ENCODE measurements at regions not wholly inside any gene's neighbourhood (a gene's known extent, or its start where the extent isn't known, plus 50 kb on each side); places are given as distances from the start of the nearest gene placed in this dataset.

DNA sequence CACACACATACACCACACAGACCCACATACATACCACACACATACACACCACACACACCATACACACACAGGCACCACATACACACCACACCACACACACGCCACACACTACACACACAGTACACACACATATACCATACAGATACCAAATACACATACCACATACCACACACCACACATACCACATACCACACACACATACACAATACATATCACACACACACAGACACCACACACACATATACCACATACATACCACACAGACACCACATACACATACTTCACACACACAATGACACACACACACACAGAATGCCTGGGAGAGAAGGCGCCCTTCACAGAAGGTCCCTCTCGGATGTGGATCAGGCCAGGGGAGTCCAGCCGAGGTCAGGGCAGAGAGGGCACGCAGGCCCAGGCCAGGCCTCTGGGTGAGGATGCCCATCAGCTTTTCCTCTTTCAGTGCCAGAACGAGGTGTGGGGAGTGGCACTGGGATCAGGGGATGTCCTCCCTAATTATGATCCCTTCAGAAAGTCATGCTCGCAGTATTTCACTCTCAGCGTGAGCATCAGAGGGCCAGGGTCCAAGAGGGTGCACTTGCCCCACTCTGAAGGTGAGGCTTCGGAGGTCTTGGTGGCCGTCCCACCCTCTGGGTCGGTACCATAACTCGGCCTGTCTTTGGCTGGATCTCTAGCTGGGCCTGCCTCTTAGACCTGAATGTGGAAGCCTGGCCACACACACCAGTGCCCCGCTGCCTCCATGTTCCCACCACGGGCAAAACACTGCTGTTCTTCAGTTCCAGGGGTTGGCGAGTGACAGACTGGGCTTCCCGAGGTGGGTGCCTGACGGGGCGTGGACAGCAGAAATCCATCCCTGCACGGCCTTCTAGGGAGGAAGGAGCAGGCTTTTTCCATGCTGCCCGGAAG, 70.6 kb upstream of the ODC1 start:
- DNase-seq (ENCODE audit: low read depth, low spot score): no peak
- no peak for TF ChIP-seq EZH2 (IDR thresholded peaks at IDR 0.05; ENCODE audit: low read length)
- TF ChIP-seq, protein P1, sequence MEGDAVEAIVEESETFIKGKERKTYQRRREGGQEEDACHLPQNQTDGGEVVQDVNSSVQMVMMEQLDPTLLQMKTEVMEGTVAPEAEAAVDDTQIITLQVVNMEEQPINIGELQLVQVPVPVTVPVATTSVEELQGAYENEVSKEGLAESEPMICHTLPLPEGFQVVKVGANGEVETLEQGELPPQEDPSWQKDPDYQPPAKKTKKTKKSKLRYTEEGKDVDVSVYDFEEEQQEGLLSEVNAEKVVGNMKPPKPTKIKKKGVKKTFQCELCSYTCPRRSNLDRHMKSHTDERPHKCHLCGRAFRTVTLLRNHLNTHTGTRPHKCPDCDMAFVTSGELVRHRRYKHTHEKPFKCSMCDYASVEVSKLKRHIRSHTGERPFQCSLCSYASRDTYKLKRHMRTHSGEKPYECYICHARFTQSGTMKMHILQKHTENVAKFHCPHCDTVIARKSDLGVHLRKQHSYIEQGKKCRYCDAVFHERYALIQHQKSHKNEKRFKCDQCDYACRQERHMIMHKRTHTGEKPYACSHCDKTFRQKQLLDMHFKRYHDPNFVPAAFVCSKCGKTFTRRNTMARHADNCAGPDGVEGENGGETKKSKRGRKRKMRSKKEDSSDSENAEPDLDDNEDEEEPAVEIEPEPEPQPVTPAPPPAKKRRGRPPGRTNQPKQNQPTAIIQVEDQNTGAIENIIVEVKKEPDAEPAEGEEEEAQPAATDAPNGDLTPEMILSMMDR (optimal IDR thresholded peaks at IDR 0.05 in 1 of 3, IDR thresholded peaks at IDR 0.05 in 1 of 3, conservative IDR thresholded peaks at IDR 0.05 in 1 of 3; ENCODE audit: extremely low read depth in 1 of 3, insufficient read depth in 2 of 3, low read length in 3 of 3): no peak
- Histone ChIP-seq H3K4me2 (ENCODE audit: control insufficient read depth, extremely low read depth, insufficient read depth, low read depth, low read length) (no peak overlapping the region), H4K20me1 (ENCODE audit: control insufficient read depth, extremely low read depth, insufficient read depth, low read length) (no peaks in the 10 kb centered on the region), H3K9me3 (ENCODE audit: control insufficient read depth, low read depth, low read length) (peaks cover 5% of the 10 kb centered on the region), H3K27me3 (ENCODE audit: control insufficient read depth, extremely low read depth, insufficient read depth, low read length) (no peaks in the 10 kb centered on the region), H3K9ac (ENCODE audit: control insufficient read depth, extremely low read depth, insufficient read depth, low read length) (no peak overlapping the region), H3K9me1 (ENCODE audit: control insufficient read depth, extremely low read depth, insufficient read depth, low read length) (no peaks in the 10 kb centered on the region), H3K4me1 (ENCODE audit: control insufficient read depth, extremely low read depth, insufficient read depth, low read length) (peaks cover 16% of the 10 kb centered on the region), H3K27ac (ENCODE audit: control insufficient read depth, insufficient read depth, low read length) (no peak overlapping the region), H2AFZ (ENCODE audit: control insufficient read depth, low read length) (no peak overlapping the region), H3K36me3 (ENCODE audit: control insufficient read depth in 2 of 2, extremely low read depth in 1 of 2, insufficient read depth in 2 of 2, low read length in 2 of 2) (no peaks in the 10 kb centered on the region), H3K4me3 (ENCODE audit: control insufficient read depth in 2 of 3, extremely low read depth in 1 of 3, insufficient read depth in 2 of 3, low read depth in 1 of 3, low read length in 3 of 3) (no peak overlapping the region), H3K79me2 (ENCODE audit: control insufficient read depth, insufficient read depth, low read length) (no peaks in the 10 kb centered on the region)
- dilution Hi-C loops (cut with MboI; ENCODE audit: extremely low pct_ligation_motif_present, low sequenced_read_pairs): no loop called here
- no peak for FAIRE-seq

DNA sequence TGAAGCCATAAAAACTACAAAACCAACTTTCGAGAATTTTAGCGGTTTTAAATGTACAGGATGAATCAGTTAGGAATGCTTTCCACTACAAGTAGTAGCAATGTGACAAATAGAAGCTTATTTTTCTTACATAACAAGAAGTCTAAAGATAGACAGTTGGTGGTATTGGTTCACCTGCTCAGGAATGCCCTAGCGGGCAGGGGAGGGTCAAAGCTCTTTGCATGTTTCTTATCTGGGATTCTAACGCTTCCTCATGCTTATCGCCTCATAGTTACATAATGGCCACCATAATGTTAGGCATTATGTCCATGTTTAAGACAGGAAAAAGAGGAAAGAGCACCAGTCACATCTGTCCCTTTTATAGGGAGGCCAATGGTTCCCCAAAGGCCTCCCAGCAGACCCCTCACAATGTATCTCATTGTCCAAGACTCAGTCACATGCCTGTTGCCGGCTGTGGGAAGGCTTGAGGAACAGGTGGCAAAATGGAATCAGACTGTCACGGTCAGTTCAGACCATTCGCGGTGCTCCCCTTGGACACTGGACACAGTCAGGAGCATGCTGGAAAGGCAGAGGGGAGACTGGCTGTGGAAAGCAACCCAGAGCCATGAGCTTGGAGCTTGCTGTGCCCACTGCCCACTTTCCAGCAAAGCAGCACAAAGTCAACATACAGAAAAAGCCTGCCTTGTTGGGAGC, 69.4 kb upstream of the ODC1 start:
- TF ChIP-seq EZH2 (IDR thresholded peaks at IDR 0.05; ENCODE audit: low read length): no peak
- TF ChIP-seq, protein P1 (optimal IDR thresholded peaks at IDR 0.05 in 1 of 3, IDR thresholded peaks at IDR 0.05 in 1 of 3, conservative IDR thresholded peaks at IDR 0.05 in 1 of 3; ENCODE audit: extremely low read depth in 1 of 3, insufficient read depth in 2 of 3, low read length in 3 of 3): no peak
- dilution Hi-C loops (cut with MboI; ENCODE audit: extremely low pct_ligation_motif_present, low sequenced_read_pairs): no loop called here
- no peak overlapping the region for H2AFZ ChIP-seq (ENCODE audit: control insufficient read depth, low read length)
- no peak overlapping the region for H3K9ac ChIP-seq (ENCODE audit: control insufficient read depth, extremely low read depth, insufficient read depth, low read length)
- no peak for DNase-seq (ENCODE audit: low read depth, low spot score)
- peaks cover 16% of the 10 kb centered on the region for H3K4me1 ChIP-seq (ENCODE audit: control insufficient read depth, extremely low read depth, insufficient read depth, low read length)
- no peaks in the 10 kb centered on the region for H3K27me3 ChIP-seq (ENCODE audit: control insufficient read depth, extremely low read depth, insufficient read depth, low read length)
- no peak overlapping the region for H3K4me2 ChIP-seq (ENCODE audit: control insufficient read depth, extremely low read depth, insufficient read depth, low read depth, low read length)
- H3K9me1 ChIP-seq (ENCODE audit: control insufficient read depth, extremely low read depth, insufficient read depth, low read length): no peaks in the 10 kb centered on the region
- H3K4me3 ChIP-seq (ENCODE audit: control insufficient read depth in 2 of 3, extremely low read depth in 1 of 3, insufficient read depth in 2 of 3, low read depth in 1 of 3, low read length in 3 of 3): no peak overlapping the region
- no peaks in the 10 kb centered on the region for H3K79me2 ChIP-seq (ENCODE audit: control insufficient read depth, insufficient read depth, low read length)
- no peaks in the 10 kb centered on the region for H4K20me1 ChIP-seq (ENCODE audit: control insufficient read depth, extremely low read depth, insufficient read depth, low read length)
- no peak overlapping the region for H3K27ac ChIP-seq (ENCODE audit: control insufficient read depth, insufficient read depth, low read length)
- peaks cover 5% of the 10 kb centered on the region for H3K9me3 ChIP-seq (ENCODE audit: control insufficient read depth, low read depth, low read length)
- H3K36me3 ChIP-seq (ENCODE audit: control insufficient read depth in 2 of 2, extremely low read depth in 1 of 2, insufficient read depth in 2 of 2, low read length in 2 of 2): no peaks in the 10 kb centered on the region
- FAIRE-seq: no peak

Data from keratinocyte (primary cell).